NCI-H2107 (cell line): ENCODE measurements at regions not wholly inside any gene's neighbourhood (a gene's known extent, or its start where the extent isn't known, plus 50 kb on each side); places are given as distances from the start of the nearest gene placed in this dataset.
"Not testable (repeated sequence)": the region's sequence is repeated elsewhere in the genome, so short reads cannot be mapped to it uniquely, and the experiment has no call there.

Experiments used
- DNase-seq: peaks from one replicate; lab custom pipeline; 2025; lab: John Stamatoyannopoulos, UW

DNA sequence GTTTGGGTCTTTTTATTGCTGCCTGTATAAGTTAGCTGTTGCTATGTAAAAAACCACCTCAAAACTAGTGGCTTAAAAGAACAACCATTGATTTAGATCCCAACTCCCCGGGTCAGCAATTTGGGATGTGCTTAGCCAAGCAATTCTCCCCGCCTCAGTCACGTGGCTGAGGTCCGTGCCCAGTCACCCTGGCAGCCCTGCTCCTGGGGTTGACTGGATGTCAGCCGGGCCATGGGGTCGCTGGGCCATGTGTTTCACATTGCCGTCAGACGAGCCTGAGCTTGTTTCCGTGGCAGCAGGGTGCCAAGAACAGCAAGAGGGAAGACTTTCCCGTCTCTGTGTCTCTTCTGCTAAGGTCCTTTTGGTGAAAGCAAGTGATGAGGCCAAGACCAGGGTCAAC is 345.7 kb upstream of the FAT1 start:
- no peak for DNase-seq

DNA sequence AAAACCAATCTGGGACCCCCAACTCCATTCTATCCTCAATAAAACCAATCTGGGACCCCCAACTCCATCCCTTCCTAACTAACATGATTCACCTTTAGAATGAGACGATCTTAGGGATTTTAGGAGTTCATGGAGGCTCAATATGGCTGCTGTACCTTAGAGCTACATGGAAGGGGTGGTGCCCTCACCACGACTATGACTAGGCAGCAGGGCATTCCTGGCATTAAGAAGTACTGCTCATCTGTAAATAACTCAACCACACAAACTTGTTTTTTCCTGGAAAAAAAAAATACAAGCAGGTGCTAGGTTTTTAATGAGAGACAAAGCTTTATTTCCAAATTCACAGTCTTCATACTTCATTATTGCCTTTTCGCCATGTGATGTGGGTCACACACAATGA is 346.5 kb upstream of the FAT1 start:
- no peak for DNase-seq

DNA sequence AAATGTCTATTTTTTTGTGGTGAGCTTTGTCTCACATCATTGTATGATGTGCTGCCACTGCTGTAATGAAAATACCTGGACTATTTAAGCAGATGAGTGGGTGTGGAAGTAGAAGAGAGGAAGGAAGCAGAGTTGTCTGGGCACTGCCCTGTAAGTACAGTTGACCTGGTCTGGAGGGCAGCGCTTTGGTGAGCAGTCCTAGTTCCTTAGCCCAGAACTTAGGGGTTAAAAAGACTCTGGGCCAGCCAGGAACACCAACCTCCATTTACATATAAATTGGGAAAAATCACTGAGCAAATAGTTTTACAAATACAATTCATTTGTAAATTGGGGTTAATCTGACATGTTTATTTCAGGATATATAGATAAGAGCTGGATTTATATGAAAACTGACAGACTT is 347.1 kb upstream of the FAT1 start:
- DNase-seq: no peak

DNA sequence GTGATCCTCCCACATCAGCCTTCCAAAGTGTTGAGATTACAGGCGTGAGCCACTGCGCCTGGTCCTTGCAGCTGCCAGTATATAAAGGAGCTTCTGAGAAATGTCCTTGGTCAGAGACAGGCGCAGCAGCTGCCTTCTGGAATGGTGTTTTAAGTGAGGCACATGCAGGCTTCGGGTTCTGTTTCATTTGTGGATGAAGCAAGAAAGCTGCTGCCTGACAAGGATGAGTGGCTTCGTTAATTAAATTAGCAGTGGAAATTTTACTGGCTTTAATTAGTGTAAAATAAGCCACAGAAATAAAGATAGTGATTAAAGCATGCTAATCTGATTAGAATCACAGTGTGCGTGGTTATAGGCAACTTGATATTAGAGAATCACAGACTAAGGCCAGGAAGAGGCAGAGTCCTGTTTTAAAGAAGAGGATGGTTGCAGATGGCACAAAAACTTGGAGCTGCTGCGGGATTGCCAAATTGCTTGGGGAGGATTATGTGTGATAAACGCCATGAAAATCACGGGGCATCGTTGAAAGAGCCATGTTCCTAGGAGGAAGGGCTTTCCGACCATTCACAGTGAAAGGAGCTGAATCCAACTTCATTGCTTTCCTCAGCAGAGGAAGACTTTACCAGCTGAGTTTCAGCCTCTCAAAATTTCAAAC is 348.4 kb upstream of the FAT1 start:
- DNase-seq: no peak

DNA sequence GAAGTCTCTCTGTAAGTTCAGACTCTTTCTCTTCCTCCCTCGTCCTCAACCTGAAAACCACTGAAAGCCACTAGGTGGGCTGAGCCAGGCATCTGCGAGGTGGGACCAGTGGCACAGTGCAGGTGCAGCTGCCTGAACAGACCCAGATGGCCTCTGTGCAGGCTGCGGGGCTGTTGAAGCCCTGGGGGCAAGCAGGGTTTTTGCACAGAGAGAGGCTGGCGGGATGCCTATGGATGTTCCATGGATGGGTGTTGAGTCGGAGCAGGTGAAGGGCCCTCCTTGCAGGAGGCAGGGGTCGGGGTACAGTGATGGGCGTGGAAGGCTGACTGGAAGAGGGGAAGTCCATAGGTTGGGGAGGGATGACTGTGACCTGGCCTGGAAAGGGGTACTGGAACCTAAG is 350.2 kb upstream of the FAT1 start:
- no peak for DNase-seq

DNA sequence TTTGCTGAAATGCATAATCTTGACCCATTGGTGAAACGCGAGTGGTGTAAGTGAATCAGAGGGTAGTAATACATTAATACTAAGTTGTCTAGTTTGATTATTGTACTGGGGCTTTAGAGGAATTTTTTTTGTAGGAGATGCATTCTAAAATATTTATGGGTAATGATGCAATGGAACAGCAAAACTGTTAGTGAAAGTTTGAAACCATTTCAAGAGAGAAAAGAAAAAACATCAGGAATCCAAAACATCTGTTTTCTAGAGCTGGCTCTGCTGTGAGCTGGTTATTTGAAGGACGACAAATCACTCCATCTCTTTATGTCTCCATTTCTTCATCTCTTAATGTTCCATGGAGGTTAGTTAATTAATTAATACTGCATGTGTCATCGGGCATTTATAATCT is 351.9 kb upstream of the FAT1 start:
- no peak for DNase-seq

DNA sequence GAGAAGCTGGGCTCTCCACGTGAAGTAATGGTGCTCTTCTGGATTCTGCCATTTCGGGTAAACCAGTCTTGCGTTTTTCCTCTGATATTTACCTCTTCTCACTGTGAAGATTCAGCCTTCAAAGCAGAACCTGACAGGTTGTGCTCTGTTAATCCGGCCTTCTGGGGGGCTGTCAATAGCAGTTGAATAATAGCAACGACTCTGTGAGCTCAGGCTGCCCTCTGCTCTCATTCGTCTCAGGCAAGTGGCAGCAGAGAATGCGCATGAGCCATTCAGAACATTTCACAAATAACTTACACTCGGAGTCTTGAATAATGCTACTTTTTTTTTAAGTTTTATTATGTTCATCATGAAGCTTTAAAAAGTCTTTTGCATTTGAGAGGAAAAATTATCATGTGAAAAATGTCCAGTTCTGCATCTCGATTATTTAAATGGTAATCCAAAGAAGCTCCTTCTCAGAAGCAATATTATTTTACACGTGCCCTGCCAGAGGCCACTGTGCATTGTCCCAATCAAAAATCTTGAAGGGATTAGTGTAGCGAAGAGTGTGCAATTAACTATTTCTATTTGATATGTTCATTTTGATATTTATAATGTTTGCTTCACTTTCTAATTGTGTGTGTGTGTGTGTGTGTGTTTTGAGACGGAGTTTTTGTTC is 354.2 kb upstream of the FAT1 start:
- no peak for DNase-seq

DNA sequence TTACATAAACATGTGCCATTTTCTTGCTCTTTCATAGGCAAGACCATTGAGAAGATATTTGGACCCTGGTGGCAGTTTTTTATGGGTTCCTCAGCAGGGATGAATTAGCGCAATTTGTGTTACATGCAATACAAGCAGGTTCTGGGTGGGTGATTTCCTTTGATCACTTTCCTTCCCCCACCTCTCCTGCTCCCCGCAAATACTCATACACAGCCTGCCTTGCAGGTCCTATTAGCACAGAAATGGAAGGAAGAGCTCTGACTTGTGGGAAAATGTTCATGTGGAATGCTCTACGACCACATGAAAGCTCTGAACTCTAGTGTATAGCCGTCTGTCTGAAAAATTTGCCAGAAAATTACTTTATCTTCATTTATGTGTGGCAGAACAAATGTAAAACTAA is 361.0 kb upstream of the FAT1 start:
- DNase-seq: no peak

DNA sequence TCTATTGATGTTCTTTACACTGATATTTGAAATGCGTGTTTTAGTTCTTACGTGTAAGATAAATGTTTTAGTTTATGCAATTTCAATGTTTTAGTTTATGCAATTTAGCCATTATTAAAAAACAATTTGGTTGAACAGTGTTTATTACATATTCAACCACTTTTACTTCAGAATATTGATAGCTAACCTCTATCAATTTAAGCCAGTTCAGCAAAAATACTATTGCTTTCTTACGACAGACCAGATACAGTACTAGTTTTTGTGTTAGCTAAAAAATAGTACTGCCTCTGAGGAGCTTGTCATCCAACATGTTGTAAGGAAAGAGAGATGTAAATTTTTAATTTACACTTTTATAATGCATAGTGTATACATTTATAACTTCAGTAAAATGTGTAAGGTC is 361.7 kb upstream of the FAT1 start:
- DNase-seq: no peak

DNA sequence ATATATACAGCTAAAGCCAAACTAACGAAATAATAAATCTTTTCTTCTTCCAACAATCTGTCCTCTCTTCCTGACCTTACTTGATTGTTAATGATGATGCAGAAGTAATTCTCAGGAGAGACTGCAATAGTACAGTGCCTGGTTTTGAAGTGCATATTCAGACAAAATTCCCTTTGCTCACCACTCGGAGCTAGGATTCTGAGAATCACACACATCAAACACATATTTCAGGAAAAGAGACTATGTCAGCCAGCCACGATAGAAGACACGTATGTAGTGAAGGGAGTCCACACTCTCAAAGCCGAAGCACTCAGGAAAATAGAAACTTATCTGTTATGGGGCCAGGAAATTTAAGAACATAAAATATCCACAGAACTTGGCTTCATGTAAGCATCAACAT is 362.5 kb upstream of the FAT1 start:
- DNase-seq: no peak

DNA sequence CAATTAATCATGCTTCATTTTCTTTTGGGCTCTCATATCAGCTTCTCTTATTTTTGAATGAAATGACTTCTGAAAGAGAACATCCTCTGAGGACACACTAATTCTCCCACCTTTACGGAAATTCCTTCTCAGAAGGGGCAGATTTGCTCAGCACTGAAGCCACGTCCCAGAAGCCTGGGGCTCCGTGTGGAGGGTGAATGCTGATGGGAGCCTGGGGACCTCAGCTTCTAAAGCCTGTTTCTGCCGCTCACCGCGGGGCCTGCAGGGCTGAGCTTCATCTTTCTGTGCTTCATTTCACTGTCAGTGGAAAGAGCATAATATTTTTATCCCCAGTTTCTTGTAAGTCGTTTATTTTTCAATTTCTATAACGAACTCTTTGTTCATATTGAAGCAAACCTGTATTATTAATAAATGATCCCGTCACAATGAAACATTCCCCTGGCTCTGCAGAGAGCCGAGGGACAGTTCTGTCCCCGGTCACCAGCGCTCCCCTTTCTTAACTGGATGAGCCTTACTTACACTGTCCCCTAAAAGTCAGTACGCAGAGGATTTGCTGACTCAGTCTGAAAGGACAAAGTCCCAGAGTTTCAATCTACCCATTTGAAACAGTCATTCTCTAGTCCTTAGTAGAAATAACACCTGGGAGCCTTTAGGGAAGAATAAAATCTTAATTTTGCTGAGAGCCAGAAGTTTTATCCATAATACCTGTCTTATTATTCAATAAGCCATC is 364.6 kb upstream of the FAT1 start:
- DNase-seq: no peak

DNA sequence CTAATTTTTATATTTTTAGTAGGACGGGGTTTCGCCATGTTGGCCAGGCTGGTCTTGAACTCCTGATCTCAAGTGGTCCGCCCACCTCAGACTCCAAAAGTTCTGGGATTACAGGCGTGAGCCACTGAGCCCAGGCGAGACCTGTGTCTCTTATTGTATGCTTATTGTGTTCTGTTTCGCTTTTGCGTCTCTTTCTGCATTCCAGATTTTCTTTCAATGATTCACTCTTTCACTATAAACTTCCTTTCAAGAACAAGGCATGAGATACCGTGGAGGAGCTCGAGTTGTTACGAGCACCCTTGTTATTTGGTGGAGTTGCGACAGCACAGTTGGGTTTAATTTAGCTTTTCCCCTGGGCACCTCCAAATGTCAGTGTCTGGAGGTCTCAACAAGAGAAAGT is 366.7 kb upstream of the FAT1 start:
- DNase-seq: no peak

DNA sequence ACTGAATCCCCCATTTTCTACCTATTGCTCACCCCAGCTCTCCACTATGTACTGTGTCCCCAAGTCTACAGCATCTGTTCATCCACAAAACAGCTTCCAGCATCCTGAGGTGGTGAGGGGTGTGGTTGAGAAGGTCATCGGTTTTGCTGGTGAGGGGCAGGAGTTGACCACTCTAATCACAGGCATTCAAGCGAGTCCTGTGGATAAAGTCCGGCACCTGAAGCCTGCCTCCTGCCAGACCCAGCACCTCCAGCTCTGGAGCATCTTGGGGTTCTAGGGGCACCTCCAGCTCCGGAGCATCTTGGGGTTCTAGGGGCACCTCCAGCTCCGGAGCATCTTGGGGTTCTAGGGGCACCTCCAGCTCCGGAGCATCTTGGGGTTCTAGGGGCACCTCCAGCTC is 367.2 kb upstream of the FAT1 start:
- DNase-seq: not testable (repeated sequence)

DNA sequence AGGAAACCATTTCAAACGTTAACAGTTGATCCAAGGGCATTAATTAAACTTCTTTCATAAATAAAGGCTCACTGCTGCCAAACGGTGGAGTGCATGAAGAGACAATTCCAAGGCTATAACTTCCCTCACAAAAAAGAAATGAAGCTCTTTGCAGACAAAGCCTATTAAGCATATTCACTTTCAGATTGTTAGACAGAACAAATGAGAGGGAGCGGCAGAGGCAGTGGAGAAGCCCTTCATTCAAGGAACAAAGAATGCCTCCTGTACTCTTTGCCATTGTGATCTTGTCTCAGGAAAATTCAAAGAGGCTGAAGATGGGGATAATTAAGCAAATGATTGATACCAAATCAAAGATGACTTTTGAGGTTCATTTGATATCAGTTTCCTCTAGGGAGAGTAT is 370.5 kb upstream of the FAT1 start:
- DNase-seq: no peak

DNA sequence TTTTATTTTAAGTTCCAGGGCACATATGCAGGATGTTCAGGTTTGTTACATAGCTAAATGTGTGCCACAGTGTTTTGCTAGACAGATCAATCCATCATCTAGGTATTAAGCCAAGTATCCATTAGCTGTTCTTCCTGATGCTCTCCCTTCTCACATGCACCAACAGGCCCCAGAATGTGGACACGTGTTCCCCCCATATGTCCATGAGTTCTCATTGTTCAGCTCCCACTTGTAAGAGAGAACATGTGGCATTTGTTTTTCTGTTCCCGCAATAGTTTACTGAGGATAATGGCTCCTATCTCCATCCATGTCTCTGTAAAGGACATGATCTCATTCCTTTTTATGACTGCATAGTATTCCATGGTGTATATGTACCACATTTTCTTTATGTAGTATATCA is 374.8 kb upstream of the FAT1 start:
- DNase-seq: no peak

DNA sequence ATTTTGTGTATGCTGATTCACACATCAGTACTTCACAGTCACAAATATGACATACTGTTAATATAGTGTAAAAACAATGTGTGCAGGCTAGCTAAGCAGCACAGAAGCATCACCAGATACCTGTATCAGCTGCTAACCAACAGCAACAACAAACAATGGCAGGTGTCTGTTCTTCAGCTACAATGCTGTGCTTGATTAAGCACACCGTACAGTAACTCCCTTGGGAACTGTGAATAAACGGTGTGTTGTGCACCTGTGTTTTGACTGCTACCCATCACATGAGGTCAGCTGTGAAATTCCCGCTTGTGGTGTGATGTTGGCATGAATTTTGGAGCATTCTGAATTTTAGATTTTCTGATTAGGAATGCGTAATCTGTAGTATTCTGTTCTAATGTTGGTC is 379.7 kb upstream of the FAT1 start:
- peak; percentile 23 for DNase-seq

DNA sequence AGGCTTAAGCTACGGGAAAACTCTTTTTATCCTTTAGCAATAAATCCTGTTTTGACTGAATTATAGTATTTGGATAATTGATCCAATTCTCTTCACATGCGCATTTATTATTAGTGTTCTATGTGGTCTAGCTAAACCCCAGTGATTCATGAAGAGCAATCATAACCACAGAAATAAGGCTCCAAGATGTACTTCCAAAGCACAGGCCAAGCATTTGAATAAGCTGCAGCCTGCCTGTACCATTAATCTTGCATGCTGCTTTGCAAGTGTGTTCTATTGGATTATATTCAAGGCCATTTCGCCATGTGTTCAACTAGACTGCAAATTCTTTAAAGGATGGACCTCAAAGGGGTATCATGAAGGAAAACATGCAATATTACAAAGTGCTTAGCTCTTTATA is 385.2 kb upstream of the FAT1 start:
- DNase-seq: no peak

DNA sequence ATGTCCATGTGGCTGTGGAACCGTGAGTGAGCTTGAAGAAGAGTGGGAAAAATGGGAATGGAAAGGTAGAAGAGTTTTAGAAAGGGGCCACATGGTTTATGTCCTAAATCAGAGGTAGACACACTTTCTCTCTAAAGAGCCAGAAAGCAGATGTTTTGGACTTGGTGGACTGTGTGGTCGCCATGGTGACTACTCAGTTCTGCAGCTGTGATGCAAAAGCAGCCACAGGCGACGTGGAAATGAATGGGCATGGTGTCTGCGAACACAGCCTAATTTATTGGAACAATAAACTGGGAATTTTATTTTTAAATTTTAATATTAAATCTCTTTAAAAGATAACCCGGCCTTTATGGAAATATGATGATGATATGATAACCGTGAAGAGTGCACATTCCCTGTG is 386.0 kb upstream of the FAT1 start:
- DNase-seq: no peak

DNA sequence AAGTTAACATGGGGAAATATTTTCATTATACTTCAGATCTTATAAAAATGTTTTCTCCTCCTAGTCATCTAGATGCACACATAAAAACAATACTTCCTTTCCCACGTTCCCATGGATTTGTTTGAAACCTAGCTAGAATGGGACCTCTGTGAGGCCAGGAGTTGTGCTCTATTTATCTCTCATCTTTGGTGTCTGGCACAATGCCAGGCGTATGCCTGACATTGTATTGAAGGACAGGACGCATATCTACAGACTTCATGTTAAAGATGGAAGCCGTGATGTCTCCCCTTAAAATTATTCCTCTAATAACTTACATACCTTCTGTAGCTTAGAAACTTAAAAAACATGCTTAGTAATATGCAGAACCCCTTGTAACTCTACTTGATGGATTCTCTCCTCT is 394.5 kb upstream of the FAT1 start:
- no peak for DNase-seq

DNA sequence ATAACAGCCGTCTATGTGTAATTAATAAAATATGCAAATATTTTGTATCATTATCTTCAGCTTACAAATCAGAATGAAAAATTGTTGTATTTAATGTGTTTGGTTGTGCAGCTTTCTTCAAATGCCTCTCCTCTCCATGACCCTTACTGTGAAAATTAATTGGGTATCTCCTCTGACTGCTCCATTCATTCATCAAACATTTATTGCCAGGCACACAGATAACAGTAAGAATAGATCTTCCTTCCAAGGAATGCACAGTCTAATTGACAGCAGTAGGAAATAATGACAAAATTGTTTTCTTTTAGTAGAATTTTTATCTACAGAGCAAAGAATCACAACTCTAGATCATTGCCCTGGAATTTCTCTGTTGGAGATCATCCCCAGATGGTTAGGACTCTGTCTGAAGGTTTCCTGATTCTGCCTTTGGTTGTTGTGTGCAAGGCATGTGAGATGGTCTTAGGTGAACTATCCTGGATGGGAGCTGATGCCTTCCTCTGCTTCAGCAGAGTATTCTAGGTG is 395.0 kb upstream of the FAT1 start:
- DNase-seq: no peak

DNA sequence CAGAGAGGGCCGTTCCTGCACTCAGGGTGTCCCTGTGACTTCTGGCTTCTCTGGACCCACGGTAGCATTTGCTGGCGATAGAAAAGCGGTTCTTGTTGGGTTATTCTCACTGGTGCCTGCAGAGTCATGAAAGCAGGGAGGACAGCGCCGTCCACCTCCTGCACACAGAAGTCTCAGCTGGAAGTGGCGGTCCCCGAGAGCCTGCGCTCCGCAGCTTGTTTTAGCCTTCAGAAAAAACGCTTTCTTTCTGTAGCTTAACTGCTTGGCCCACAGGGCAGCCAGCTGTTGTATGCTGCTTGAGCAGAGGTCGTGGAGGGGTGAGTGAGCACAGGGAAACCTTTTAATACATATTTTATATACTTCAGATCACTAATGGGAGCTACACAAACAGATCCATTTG is 400.7 kb upstream of the FAT1 start:
- no peak for DNase-seq

DNA sequence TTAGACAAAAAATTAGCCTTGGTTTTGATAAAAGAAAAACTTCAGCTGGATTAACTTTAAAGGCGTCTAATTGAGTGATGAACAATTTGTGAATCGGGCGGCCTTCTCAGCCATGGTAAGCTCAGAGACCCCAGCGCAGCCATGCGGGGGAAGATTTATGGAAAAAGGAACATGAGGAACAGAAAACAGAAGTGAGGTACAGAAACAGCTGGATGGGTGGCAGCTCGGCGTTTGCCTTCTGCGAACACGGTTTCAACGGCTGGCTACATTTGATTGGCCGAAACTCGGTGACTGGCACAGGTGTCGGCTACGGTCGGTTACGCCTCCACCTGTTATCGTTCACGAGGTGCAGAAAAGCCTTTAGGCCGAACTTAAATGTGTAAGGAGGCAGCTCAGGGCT is 401.4 kb upstream of the FAT1 start:
- no peak for DNase-seq

DNA sequence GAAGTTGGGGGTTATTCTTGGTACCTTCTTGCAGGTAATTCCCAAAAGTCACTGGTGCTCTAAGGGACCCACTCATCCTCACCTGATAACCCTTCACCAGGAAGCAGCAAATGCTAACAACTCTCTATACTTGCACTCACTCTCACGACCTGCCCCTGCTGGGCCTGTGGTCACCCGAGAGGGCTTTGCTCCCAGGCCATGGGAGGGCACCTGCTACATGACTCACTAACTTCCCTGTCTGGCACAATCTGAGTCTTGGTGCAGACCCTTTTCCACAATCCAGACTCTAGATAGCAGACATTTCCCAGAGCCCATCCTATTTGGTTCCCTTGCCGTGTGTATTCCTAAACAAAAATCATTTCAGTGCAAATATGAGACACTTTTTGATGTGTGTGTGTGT is 403.8 kb upstream of the FAT1 start:
- no peak for DNase-seq
